SK-N-SH treated with all-trans-retinoic acid at 6 μM for 48 hours (cell line): ENCODE measurements at regions not wholly inside any gene's neighbourhood (a gene's known extent, or its start where the extent isn't known, plus 50 kb on each side); places are given as distances from the start of the nearest gene placed in this dataset.

ENCODE experiments used
- ATAC-seq: fragments of 200-7000 bp; cut with Tn5 transposase; 3 replicates; pipeline ENCODE4 v1.9.1; 2020; ENCODE audit warnings: mild to moderate bottlenecking, moderate library complexity
- ARNTL ChIP-seq: fragments of 450-650 bp; formaldehyde crosslinking; IDR thresholded peaks from 2 replicates; pipeline ENCODE4 v1.5.0; 2020; ENCODE audit warnings: low read depth, mild to moderate bottlenecking, moderate library complexity, borderline replicate concordance
- BACH2 ChIP-seq: fragments of 250-450 bp; sonication (Bioruptor Pico); IDR thresholded peaks from 2 replicates; pipeline ENCODE4 v1.9.0; 2021; ENCODE audit warnings: mild to moderate bottlenecking, borderline replicate concordance
- CREB5 ChIP-seq: fragments of 250-450 bp; sonication (Bioruptor Pico); IDR thresholded peaks from 2 replicates; pipeline ENCODE4 v1.5.1; 2020; ENCODE audit warnings: low read depth, mild to moderate bottlenecking, moderate library complexity
- CSDC2 ChIP-seq: fragments of 250-450 bp; sonication (Bioruptor Pico); IDR thresholded peaks from 2 replicates; pipeline ENCODE4 v1.5.0; 2020; ENCODE audit warnings: mild to moderate bottlenecking, moderate library complexity
- ESRRG ChIP-seq: fragments of 250-450 bp; sonication (Bioruptor Pico); IDR thresholded peaks from 2 replicates; pipeline ENCODE4 v1.6.1; 2021; ENCODE audit warnings: mild to moderate bottlenecking
- GLIS3 ChIP-seq: fragments of 250-450 bp; sonication (Bioruptor Pico); IDR thresholded peaks from 2 replicates; pipeline ENCODE4 v1.5.0; 2020; ENCODE audit warnings: mild to moderate bottlenecking, moderate library complexity
- ISL1 ChIP-seq: fragments of 250-450 bp; sonication (Bioruptor Pico); IDR thresholded peaks from 2 replicates; pipeline ENCODE4 v2.1.2; 2022; ENCODE audit warnings: mild to moderate bottlenecking, moderate library complexity
- OSR1 ChIP-seq: fragments of 250-450 bp; sonication (Bioruptor Pico); IDR thresholded peaks from 2 replicates; pipeline ENCODE4 v1.8.0; 2022; ENCODE audit warnings: moderate library complexity, mild to moderate bottlenecking, inconsistent platforms
- PATZ1 ChIP-seq: fragments of 250-450 bp; sonication (Bioruptor Pico); IDR thresholded peaks from 2 replicates; pipeline ENCODE4 v1.8.0; 2020; ENCODE audit warnings: mild to moderate bottlenecking, moderate library complexity, borderline replicate concordance
- POU6F1 ChIP-seq: fragments of 250-450 bp; sonication (Bioruptor Pico); IDR thresholded peaks from 2 replicates; pipeline ENCODE4 v1.8.0; 2021; ENCODE audit warnings: low read depth, mild to moderate bottlenecking, moderate library complexity, borderline replicate concordance
- PPARA ChIP-seq: fragments of 250-450 bp; sonication (Bioruptor Pico); IDR thresholded peaks from 2 replicates; pipeline ENCODE4 v1.5.0; 2020; ENCODE audit warnings: mild to moderate bottlenecking, borderline replicate concordance
- RARB ChIP-seq: fragments of 250-450 bp; sonication (Bioruptor Pico); IDR thresholded peaks from 2 replicates; pipeline ENCODE4 v1.8.0; 2021; ENCODE audit warnings: mild to moderate bottlenecking, moderate library complexity
- SNAI2 ChIP-seq: fragments of 250-450 bp; sonication (Bioruptor Pico); IDR thresholded peaks from 2 replicates; pipeline ENCODE4 v1.5.0; 2020; ENCODE audit warnings: mild to moderate bottlenecking, moderate library complexity
- TCF4 ChIP-seq: fragments of 250-450 bp; sonication (Bioruptor Pico); IDR thresholded peaks from 2 replicates; pipeline ENCODE4 v1.8.0; 2021; ENCODE audit warnings: mild to moderate bottlenecking, moderate library complexity, borderline replicate concordance
- TOX ChIP-seq: fragments of 250-450 bp; sonication (Bioruptor Pico); IDR thresholded peaks from 2 replicates; pipeline ENCODE4 v1.8.0; 2021; ENCODE audit warnings: mild to moderate bottlenecking, moderate library complexity, borderline replicate concordance
- TSHZ2 ChIP-seq: fragments of 250-450 bp; sonication (Bioruptor Pico); IDR thresholded peaks from 2 replicates; pipeline ENCODE4 v1.5.0; 2020; ENCODE audit warnings: mild to moderate bottlenecking, moderate library complexity
- ZC3H10 ChIP-seq: fragments of 250-450 bp; sonication (Bioruptor Pico); IDR thresholded peaks from 2 replicates; pipeline ENCODE4 v1.5.1; 2021; ENCODE audit warnings: mild to moderate bottlenecking, moderate library complexity
- ZFP3 ChIP-seq: fragments of 250-450 bp; sonication (Bioruptor Pico); IDR thresholded peaks from 2 replicates; pipeline ENCODE4 v1.5.0; 2020; ENCODE audit warnings: mild to moderate bottlenecking, moderate library complexity
- ZFP30 ChIP-seq: fragments of 450-650 bp; formaldehyde crosslinking; IDR thresholded peaks from 2 replicates; pipeline ENCODE4 v1.5.0; 2022; ENCODE audit warnings: mild to moderate bottlenecking, moderate library complexity
- ZNF70 ChIP-seq: fragments of 450-650 bp; formaldehyde crosslinking; IDR thresholded peaks from 2 replicates; pipeline ENCODE4 v1.5.0; 2020; ENCODE audit warnings: mild to moderate bottlenecking, moderate library complexity
- ZNF8 ChIP-seq: fragments of 450-650 bp; formaldehyde crosslinking; IDR thresholded peaks from 2 replicates; pipeline ENCODE4 v1.5.0; 2020; ENCODE audit warnings: mild to moderate bottlenecking, moderate library complexity

- no peak for TF ChIP-seq TOX
- TF ChIP-seq OSR1 (CRISPR knock-in tag) = no peak
- no peak for TF ChIP-seq PPARA (CRISPR knock-in tag)
- TF ChIP-seq PATZ1 (CRISPR knock-in tag) = no peak
- TF ChIP-seq ESRRG (CRISPR knock-in tag) = no peak
- TF ChIP-seq ZNF8 = no peak
- no peak for TF ChIP-seq RARB
- no peak for TF ChIP-seq TCF4 (CRISPR knock-in tag)
- TF ChIP-seq ISL1 = no peak
- TF ChIP-seq ZFP30 (CRISPR knock-in tag) = no peak
These were observed 399.6 kb upstream of the RPS6KA3 start (continued) for GRCh38 chrX:20666331-20666730.

- TF ChIP-seq ZNF70 (CRISPR knock-in tag) (no peak), ESRRG (CRISPR knock-in tag) (no peak), BACH2 (no peak), CSDC2 (CRISPR knock-in tag) (no peak), ZFP30 (CRISPR knock-in tag) (no peak), GLIS3 (CRISPR knock-in tag) (no peak), ZC3H10 (no peak), ARNTL (CRISPR knock-in tag) (no peak), PPARA (CRISPR knock-in tag) (no peak), TOX (no peak), POU6F1 (CRISPR knock-in tag) (no peak), TCF4 (CRISPR knock-in tag) (no peak), ZNF8 (no peak), CREB5 (CRISPR knock-in tag) (no peak), ZFP3 (CRISPR knock-in tag) (no peak), PATZ1 (CRISPR knock-in tag) (no peak), TSHZ2 (no peak)
- ATAC-seq = no peak
These were observed 398.8 kb upstream of the RPS6KA3 start for GRCh38 chrX:20665481-20665880.

GRCh38 chrX:20664774-20665173 lies 398.1 kb upstream of the RPS6KA3 start:
- no peak for ATAC-seq
- TF ChIP-seq ZNF8 (no peak), ZFP3 (CRISPR knock-in tag) (no peak), OSR1 (CRISPR knock-in tag) (no peak), SNAI2 (CRISPR knock-in tag) (no peak), ZFP30 (CRISPR knock-in tag) (no peak)
